Fibroblast of skin of scalp (primary cell): ENCODE measurements at regions not wholly inside any gene's neighbourhood (a gene's known extent, or its start where the extent isn't known, plus 50 kb on each side); places are given as distances from the start of the nearest gene placed in this dataset.
A peak's percentile ranks its signal among the peaks of the same experiment; 100 is the strongest.
"Not testable (repeated sequence)": the region's sequence is repeated elsewhere in the genome, so short reads cannot be mapped to it uniquely, and the experiment has no call there.

Experiments
- DNase-seq: peaks from one replicate; pipeline ENCODE4 v3.0.0-alpha.2; 2013

- no peak for DNase-seq
Observed at GRCh38 chr15:62218841-62219240, 53.8 kb upstream of the C2CD4B start.

- DNase-seq: no peak
Observed at GRCh38 chr15:62219799-62220198, 54.7 kb upstream of the C2CD4B start.

GRCh38 chr15:62223020-62223419 lies 57.9 kb upstream of the C2CD4B start:
- DNase-seq: no peak

- no peak for DNase-seq
Observed at GRCh38 chr15:62228604-62229003, 63.5 kb upstream of the C2CD4B start.

GRCh38 chr15:62231856-62232255 lies 66.8 kb upstream of the C2CD4B start:
- DNase-seq: no peak

GRCh38 chr15:62240121-62241096 lies 75.3 kb upstream of the C2CD4B start:
- no peak for DNase-seq

- DNase-seq: peak; percentile 4
Observed at GRCh38 chr15:62241135-62241770, 76.2 kb upstream of the C2CD4B start.

GRCh38 chr15:62242999-62243398 lies 77.9 kb upstream of the C2CD4B start:
- DNase-seq: no peak

GRCh38 chr15:62244762-62245161 lies 79.7 kb upstream of the C2CD4B start:
- DNase-seq: no peak

- DNase-seq: no peak
Observed at GRCh38 chr15:62248277-62248984, 83.3 kb upstream of the C2CD4B start.

GRCh38 chr15:62249501-62249900 lies 84.4 kb upstream of the C2CD4B start:
- DNase-seq: no peak

GRCh38 chr15:62250186-62250585 lies 85.1 kb upstream of the C2CD4B start:
- DNase-seq: no peak

- no peak for DNase-seq
Observed at GRCh38 chr15:62250978-62251377, 85.9 kb upstream of the C2CD4B start.

GRCh38 chr15:62253294-62253693 lies 88.2 kb upstream of the C2CD4B start:
- no peak for DNase-seq

- peak; percentile 62 for DNase-seq
Observed at GRCh38 chr15:62254137-62254934, 89.3 kb upstream of the C2CD4B start.

GRCh38 chr15:62256430-62256829 lies 91.3 kb upstream of the C2CD4B start:
- DNase-seq: not testable (repeated sequence)

- DNase-seq: no peak
Observed at GRCh38 chr15:62257996-62258521, 93.0 kb upstream of the C2CD4B start.

- no peak for DNase-seq
Observed at GRCh38 chr15:62262305-62262941, 97.3 kb upstream of the C2CD4B start.

GRCh38 chr15:62264196-62264595 lies 99.1 kb upstream of the C2CD4B start:
- DNase-seq: no peak

GRCh38 chr15:62269504-62269903 lies 104.4 kb upstream of the C2CD4B start:
- no peak for DNase-seq

- DNase-seq: no peak
Observed at GRCh38 chr15:62270216-62270921, 105.3 kb upstream of the C2CD4B start.
